Ishikawa (cell line): ENCODE measurements at regions not wholly inside any gene's neighbourhood (a gene's known extent, or its start where the extent isn't known, plus 50 kb on each side); places are given as distances from the start of the nearest gene placed in this dataset.

Experiments
- CREB1 ChIP-seq: IDR thresholded peaks from 2 replicates; pipeline ENCODE4 v1.6.1; 2012; ENCODE audit warnings: low read depth
- EGR1 ChIP-seq: IDR thresholded peaks from 2 replicates; pipeline ENCODE4 v1.6.1; 2012
- EP300 ChIP-seq: IDR thresholded peaks from 2 replicates; pipeline ENCODE4 v1.6.1; 2012; ENCODE audit warnings: borderline replicate concordance
- YY1 ChIP-seq: IDR thresholded peaks from 2 replicates; pipeline ENCODE4 v1.6.1; 2012; ENCODE audit warnings: low read depth
- TF ChIP-seq, protein P1 (sequence below): IDR thresholded peaks from 2 replicates; pipeline ENCODE4 v1.6.1; 2012
- TF ChIP-seq, protein P2 (sequence below): IDR thresholded peaks from 2 replicates; pipeline ENCODE4 v1.6.1; 2012; ENCODE audit warnings: low read depth, mild to moderate bottlenecking

DNA sequence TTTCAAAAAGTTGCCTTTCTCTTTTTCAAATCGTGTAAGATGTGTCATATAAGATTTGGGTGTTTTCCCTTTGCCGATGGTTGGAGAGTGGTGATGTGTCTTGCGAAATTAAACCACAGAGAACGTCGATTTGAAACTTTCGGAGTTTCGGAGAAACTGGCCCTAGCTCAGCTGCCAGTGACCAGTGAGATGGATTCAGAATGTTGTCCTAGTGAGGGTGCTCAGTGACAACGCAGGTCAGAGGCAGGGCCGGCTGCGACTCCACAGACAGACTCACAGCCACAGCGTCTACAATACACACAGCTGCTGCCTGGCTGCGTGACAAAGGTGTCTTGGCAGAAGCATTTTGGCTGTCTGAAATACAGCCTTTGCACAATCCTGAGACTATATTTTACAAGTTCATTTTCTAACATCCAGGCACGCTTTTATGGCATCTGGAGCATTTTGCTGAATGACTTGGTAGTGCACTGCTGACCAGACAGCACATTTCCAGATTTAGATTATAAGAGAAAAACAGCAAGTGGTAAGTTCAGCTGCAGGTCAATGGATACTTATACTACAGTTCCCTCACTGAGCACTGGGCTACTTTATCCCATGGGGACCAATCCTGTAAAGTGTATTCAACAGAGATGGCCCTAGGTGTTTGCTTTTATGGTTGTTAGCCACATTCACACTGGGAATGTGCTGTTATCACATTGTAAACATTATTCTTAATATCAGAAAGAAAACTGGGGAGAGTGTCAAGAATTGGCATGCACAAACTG lies 207.5 kb downstream of the KCNRG start:
- TF ChIP-seq, protein P1, sequence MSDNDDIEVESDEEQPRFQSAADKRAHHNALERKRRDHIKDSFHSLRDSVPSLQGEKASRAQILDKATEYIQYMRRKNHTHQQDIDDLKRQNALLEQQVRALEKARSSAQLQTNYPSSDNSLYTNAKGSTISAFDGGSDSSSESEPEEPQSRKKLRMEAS = no peak
- TF ChIP-seq, protein P2, sequence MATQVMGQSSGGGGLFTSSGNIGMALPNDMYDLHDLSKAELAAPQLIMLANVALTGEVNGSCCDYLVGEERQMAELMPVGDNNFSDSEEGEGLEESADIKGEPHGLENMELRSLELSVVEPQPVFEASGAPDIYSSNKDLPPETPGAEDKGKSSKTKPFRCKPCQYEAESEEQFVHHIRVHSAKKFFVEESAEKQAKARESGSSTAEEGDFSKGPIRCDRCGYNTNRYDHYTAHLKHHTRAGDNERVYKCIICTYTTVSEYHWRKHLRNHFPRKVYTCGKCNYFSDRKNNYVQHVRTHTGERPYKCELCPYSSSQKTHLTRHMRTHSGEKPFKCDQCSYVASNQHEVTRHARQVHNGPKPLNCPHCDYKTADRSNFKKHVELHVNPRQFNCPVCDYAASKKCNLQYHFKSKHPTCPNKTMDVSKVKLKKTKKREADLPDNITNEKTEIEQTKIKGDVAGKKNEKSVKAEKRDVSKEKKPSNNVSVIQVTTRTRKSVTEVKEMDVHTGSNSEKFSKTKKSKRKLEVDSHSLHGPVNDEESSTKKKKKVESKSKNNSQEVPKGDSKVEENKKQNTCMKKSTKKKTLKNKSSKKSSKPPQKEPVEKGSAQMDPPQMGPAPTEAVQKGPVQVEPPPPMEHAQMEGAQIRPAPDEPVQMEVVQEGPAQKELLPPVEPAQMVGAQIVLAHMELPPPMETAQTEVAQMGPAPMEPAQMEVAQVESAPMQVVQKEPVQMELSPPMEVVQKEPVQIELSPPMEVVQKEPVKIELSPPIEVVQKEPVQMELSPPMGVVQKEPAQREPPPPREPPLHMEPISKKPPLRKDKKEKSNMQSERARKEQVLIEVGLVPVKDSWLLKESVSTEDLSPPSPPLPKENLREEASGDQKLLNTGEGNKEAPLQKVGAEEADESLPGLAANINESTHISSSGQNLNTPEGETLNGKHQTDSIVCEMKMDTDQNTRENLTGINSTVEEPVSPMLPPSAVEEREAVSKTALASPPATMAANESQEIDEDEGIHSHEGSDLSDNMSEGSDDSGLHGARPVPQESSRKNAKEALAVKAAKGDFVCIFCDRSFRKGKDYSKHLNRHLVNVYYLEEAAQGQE = no peak
- no peak for TF ChIP-seq EP300
- no peak for TF ChIP-seq CREB1
- TF ChIP-seq EGR1 = no peak
- no peak for TF ChIP-seq YY1
